ENCODE measurements at regions not wholly inside any gene's neighbourhood (a gene's known extent, or its start where the extent isn't known, plus 50 kb on each side); places are given as distances from the start of the nearest gene placed in this dataset.
"Not testable (repeated sequence)": the region's sequence is repeated elsewhere in the genome, so short reads cannot be mapped to it uniquely, and the experiment has no call there.

DNA sequence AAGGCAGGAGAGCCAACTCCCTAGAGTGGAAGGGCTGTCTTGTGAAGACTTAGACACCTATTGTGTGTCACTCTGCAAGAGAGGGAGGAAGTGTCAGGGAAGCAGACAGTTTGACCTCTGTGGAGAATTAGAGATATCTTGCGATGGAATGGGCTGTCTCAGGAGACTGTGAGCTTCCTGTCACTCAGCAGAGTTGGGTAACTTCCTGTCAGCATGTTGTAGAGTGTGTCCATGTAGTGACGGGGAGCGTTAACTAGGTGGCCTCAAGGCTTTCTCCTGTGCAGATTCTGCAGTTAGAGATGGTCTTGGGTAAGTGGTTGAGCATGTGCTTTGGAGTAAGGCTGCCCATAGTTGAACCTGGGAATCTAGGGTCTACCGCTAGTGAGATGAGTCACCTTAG lies 136.5 kb downstream of the KIF4B start:
- no peaks in the 10 kb centered on the region for H3K36me3 ChIP-seq (ENCODE audit: low read length)

DNA sequence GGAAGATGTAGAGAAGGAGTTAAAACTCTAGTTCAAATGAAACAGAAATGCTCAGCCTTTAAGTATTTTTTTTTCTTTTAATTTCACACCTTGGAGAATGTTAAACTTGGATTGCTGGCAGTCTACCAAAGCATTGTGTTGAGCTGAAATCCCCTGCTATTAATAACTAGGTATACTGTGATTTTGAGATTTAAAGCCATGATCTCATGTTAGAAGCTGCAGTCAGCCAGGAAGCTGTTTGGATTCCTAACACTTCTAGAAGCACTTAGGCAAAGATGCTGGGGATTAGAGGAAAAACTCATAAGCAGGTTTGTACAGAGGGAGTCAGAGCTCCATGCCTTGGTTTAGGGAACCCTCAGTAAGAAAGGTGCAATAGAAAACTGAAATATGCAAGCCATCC lies 141.4 kb downstream of the KIF4B start:
- Histone ChIP-seq H3K4me3 (ENCODE audit: insufficient read depth, low read length, poor library complexity, severe bottlenecking) (no peak overlapping the region), H3K9me3 (ENCODE audit: insufficient read depth, low read length) (no peaks in the 10 kb centered on the region), H2AFZ (ENCODE audit: low read depth, low read length, severe bottlenecking) (no peak overlapping the region), H3K9me2 (replicated peaks; ENCODE audit: insufficient read depth, low read length) (no peaks in the 10 kb centered on the region), H3K79me2 (ENCODE audit: insufficient read depth, low read length) (no peaks in the 10 kb centered on the region), H3K27ac (ENCODE audit: low read depth, low read length) (no peak overlapping the region), H3F3A (ENCODE audit: insufficient read depth) (no peaks in the 10 kb centered on the region), H3K27me3 (ENCODE audit: low read length) (no peaks in the 10 kb centered on the region), H3K9ac (ENCODE audit: low read length) (no peak overlapping the region), H4K20me1 (ENCODE audit: low read depth, low read length) (no peaks in the 10 kb centered on the region), H3K36me3 (ENCODE audit: low read length) (no peaks in the 10 kb centered on the region), H3K4me2 (ENCODE audit: low read depth, low read length, poor library complexity, severe bottlenecking) (no peak overlapping the region)
- TF ChIP-seq, protein P1, sequence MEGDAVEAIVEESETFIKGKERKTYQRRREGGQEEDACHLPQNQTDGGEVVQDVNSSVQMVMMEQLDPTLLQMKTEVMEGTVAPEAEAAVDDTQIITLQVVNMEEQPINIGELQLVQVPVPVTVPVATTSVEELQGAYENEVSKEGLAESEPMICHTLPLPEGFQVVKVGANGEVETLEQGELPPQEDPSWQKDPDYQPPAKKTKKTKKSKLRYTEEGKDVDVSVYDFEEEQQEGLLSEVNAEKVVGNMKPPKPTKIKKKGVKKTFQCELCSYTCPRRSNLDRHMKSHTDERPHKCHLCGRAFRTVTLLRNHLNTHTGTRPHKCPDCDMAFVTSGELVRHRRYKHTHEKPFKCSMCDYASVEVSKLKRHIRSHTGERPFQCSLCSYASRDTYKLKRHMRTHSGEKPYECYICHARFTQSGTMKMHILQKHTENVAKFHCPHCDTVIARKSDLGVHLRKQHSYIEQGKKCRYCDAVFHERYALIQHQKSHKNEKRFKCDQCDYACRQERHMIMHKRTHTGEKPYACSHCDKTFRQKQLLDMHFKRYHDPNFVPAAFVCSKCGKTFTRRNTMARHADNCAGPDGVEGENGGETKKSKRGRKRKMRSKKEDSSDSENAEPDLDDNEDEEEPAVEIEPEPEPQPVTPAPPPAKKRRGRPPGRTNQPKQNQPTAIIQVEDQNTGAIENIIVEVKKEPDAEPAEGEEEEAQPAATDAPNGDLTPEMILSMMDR (IDR thresholded peaks at IDR 0.05; ENCODE audit: insufficient read depth, low read length, poor library complexity, severe bottlenecking): no peak
- TF ChIP-seq EZH2phosphoT487 (conservative IDR thresholded peaks at IDR 0.05; ENCODE audit: low read length): no peak

More for the DNA sequence above, 136.5 kb downstream of the KIF4B start:
- H3K9me2 ChIP-seq (replicated peaks; ENCODE audit: insufficient read depth, low read length): no peaks in the 10 kb centered on the region
- no peak overlapping the region for H2AFZ ChIP-seq (ENCODE audit: low read depth, low read length, severe bottlenecking)
- no peaks in the 10 kb centered on the region for H3K9me3 ChIP-seq (ENCODE audit: insufficient read depth, low read length)
- H3K4me2 ChIP-seq (ENCODE audit: low read depth, low read length, poor library complexity, severe bottlenecking): no peak overlapping the region
- H3K79me2 ChIP-seq (ENCODE audit: insufficient read depth, low read length): no peaks in the 10 kb centered on the region
- H3K27ac ChIP-seq (ENCODE audit: low read depth, low read length): no peak overlapping the region
- H3K4me3 ChIP-seq (ENCODE audit: insufficient read depth, low read length, poor library complexity, severe bottlenecking): no peak overlapping the region
- no peaks in the 10 kb centered on the region for H4K20me1 ChIP-seq (ENCODE audit: low read depth, low read length)
- H3K27me3 ChIP-seq (ENCODE audit: low read length): no peaks in the 10 kb centered on the region
- TF ChIP-seq, protein P1 (IDR thresholded peaks at IDR 0.05; ENCODE audit: insufficient read depth, low read length, poor library complexity, severe bottlenecking): no peak
- TF ChIP-seq EZH2phosphoT487 (conservative IDR thresholded peaks at IDR 0.05; ENCODE audit: low read length): no peak
- no peaks in the 10 kb centered on the region for H3F3A ChIP-seq (ENCODE audit: insufficient read depth)
- H3K9ac ChIP-seq (ENCODE audit: low read length): no peak overlapping the region

GRCh38 chr5:155163084-155163483 lies 149.5 kb downstream of the KIF4B start:
- not testable (repeated sequence) for H3F3A ChIP-seq (ENCODE audit: insufficient read depth); H3K36me3 ChIP-seq (ENCODE audit: low read length); H3K4me2 ChIP-seq (ENCODE audit: low read depth, low read length, poor library complexity, severe bottlenecking); H3K4me3 ChIP-seq (ENCODE audit: insufficient read depth, low read length, poor library complexity, severe bottlenecking); H3K79me2 ChIP-seq (ENCODE audit: insufficient read depth, low read length); H3K27ac ChIP-seq (ENCODE audit: low read depth, low read length); H3K27me3 ChIP-seq (ENCODE audit: low read length); H3K9me3 ChIP-seq (ENCODE audit: insufficient read depth, low read length); H2AFZ ChIP-seq (ENCODE audit: low read depth, low read length, severe bottlenecking); H3K9ac ChIP-seq (ENCODE audit: low read length); H3K9me2 ChIP-seq (replicated peaks; ENCODE audit: insufficient read depth, low read length); H4K20me1 ChIP-seq (ENCODE audit: low read depth, low read length)

DNA sequence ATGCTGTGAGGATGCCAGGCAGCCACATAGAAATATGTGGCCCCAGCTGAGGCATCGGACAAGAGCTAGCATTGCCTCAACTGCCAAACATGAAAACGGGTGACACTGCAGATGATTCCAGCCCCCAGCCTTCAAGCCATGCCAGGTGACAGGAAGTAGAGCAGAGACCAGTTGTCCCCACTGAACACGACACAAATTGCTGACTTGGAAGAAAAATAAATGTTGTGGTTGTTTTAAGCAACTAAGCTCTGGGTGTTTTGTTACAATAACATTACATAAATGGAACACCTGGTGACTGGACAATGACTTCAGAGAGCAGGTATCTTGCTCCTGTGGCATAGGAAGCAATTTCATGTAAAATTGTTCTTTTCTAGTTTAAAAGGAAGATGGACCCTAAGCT lies 154.2 kb downstream of the KIF4B start:
- Histone ChIP-seq H3K9me2 (replicated peaks; ENCODE audit: insufficient read depth, low read length) (no peaks in the 10 kb centered on the region), H3F3A (ENCODE audit: insufficient read depth) (no peaks in the 10 kb centered on the region), H4K20me1 (ENCODE audit: low read depth, low read length) (no peaks in the 10 kb centered on the region), H3K9ac (ENCODE audit: low read length) (no peak overlapping the region), H3K4me2 (ENCODE audit: low read depth, low read length, poor library complexity, severe bottlenecking) (no peak overlapping the region), H2AFZ (ENCODE audit: low read depth, low read length, severe bottlenecking) (no peak overlapping the region), H3K27me3 (ENCODE audit: low read length) (no peaks in the 10 kb centered on the region), H3K9me3 (ENCODE audit: insufficient read depth, low read length) (no peaks in the 10 kb centered on the region), H3K27ac (ENCODE audit: low read depth, low read length) (no peak overlapping the region), H3K4me3 (ENCODE audit: insufficient read depth, low read length, poor library complexity, severe bottlenecking) (no peak overlapping the region), H3K79me2 (ENCODE audit: insufficient read depth, low read length) (no peaks in the 10 kb centered on the region), H3K36me3 (ENCODE audit: low read length) (no peaks in the 10 kb centered on the region)
- no peak for TF ChIP-seq EZH2phosphoT487 (conservative IDR thresholded peaks at IDR 0.05; ENCODE audit: low read length)
- TF ChIP-seq, protein P1 (IDR thresholded peaks at IDR 0.05; ENCODE audit: insufficient read depth, low read length, poor library complexity, severe bottlenecking): no peak
